ENCODE measurements at regions not wholly inside any gene's neighbourhood (a gene's known extent, or its start where the extent isn't known, plus 50 kb on each side); places are given as distances from the start of the nearest gene placed in this dataset.

- DNase-seq, result no peak
- H2BK15ac ChIP-seq (replicated peaks; ENCODE audit: low read depth), result no peak overlapping the region
- H3K4ac ChIP-seq (ENCODE audit: low read depth, low read length), result no peak overlapping the region
- H3K36me3 ChIP-seq (ENCODE audit: control insufficient read depth, insufficient read depth, low read length), result no peaks in the 10 kb centered on the region
- H2AK5ac ChIP-seq (ENCODE audit: low read length), result no peak overlapping the region
- H3K27me3 ChIP-seq (ENCODE audit: insufficient read depth, low read length, poor library complexity), result no peaks in the 10 kb centered on the region
- H4K8ac ChIP-seq (ENCODE audit: low read depth, low read length), result no peak overlapping the region
- no peak overlapping the region for H3K9ac ChIP-seq (ENCODE audit: low read length)
- no peak overlapping the region for H3K18ac ChIP-seq (ENCODE audit: low read length)
- H4K5ac ChIP-seq (ENCODE audit: low read length), result no peak overlapping the region
- no peaks in the 10 kb centered on the region for H3K79me2 ChIP-seq (ENCODE audit: control insufficient read depth, insufficient read depth, low read length)
- no peak overlapping the region for H3K56ac ChIP-seq (ENCODE audit: low read length)
- H3K23ac ChIP-seq (ENCODE audit: low read length), result no peak overlapping the region
- H3K4me2 ChIP-seq (ENCODE audit: low read length), result no peak overlapping the region
- no peaks in the 10 kb centered on the region for H3K4me1 ChIP-seq (ENCODE audit: control insufficient read depth, low read depth, low read length)
- H3K27ac ChIP-seq (ENCODE audit: low read depth, low read length), result no peak overlapping the region
- H2BK5ac ChIP-seq (ENCODE audit: low read length), result no peak overlapping the region
- no peak overlapping the region for H2BK120ac ChIP-seq (ENCODE audit: low read depth, low read length)
- no CpG with 5 or more reads among the region's 7 CpGs for WGBS (ENCODE audit: extremely low coverage, insufficient coverage, low lambda C conversion rate)
- no peak overlapping the region for H3K4me3 ChIP-seq (ENCODE audit: low read length)
- no peaks in the 10 kb centered on the region for H3K79me1 ChIP-seq (ENCODE audit: low read length)
Measured at GRCh38 chr2:185044323-185044874, 446.1 kb downstream of the ZNF804A start.

DNA sequence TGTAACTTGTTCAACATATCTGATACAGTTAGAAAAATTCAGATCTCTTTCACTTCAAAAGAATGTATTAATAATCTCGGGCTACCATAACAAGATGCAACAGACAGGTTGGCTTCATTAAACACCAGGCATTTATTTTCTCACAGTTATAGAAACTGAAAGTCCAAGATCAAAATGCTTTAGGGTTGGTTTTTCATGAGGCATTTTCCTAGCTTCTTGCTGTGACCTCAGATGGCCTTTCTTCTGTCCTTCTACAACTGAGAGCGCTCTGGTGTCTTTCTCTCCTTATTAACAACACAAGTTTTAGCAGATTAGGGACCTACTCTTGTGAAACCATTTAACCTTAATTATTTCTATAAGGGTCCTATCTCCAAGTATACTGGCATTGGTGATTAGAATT is 452.5 kb downstream of the ZNF804A start:
- Histone ChIP-seq H3K27ac (ENCODE audit: low read depth, low read length) (no peak overlapping the region), H3K4ac (ENCODE audit: low read depth, low read length) (no peak overlapping the region), H2BK5ac (ENCODE audit: low read length) (no peak overlapping the region), H2AK5ac (ENCODE audit: low read length) (no peak overlapping the region), H2BK15ac (replicated peaks; ENCODE audit: low read depth) (no peak overlapping the region), H3K4me2 (ENCODE audit: low read length) (no peak overlapping the region), H3K4me3 (ENCODE audit: low read length) (no peak overlapping the region), H3K27me3 (ENCODE audit: insufficient read depth, low read length, poor library complexity) (no peaks in the 10 kb centered on the region), H3K79me2 (ENCODE audit: control insufficient read depth, insufficient read depth, low read length) (no peaks in the 10 kb centered on the region), H3K18ac (ENCODE audit: low read length) (no peak overlapping the region), H4K8ac (ENCODE audit: low read depth, low read length) (no peak overlapping the region), H4K5ac (ENCODE audit: low read length) (no peak overlapping the region), H3K36me3 (ENCODE audit: control insufficient read depth, insufficient read depth, low read length) (no peaks in the 10 kb centered on the region), H3K9ac (ENCODE audit: low read length) (no peak overlapping the region), H3K56ac (ENCODE audit: low read length) (no peak overlapping the region), H2BK120ac (ENCODE audit: low read depth, low read length) (no peak overlapping the region), H3K23ac (ENCODE audit: low read length) (no peak overlapping the region), H3K79me1 (ENCODE audit: low read length) (no peaks in the 10 kb centered on the region), H3K4me1 (ENCODE audit: control insufficient read depth, low read depth, low read length) (no peaks in the 10 kb centered on the region)
- no CpG with 5 or more reads among the region's 2 CpGs for WGBS (ENCODE audit: extremely low coverage, insufficient coverage, low lambda C conversion rate)
- DNase-seq, result no peak

GRCh38 chr2:185063761-185064160 is 465.4 kb downstream of the ZNF804A start:
- Histone ChIP-seq H3K79me2 (ENCODE audit: control insufficient read depth, insufficient read depth, low read length) (no peaks in the 10 kb centered on the region), H3K4me1 (ENCODE audit: control insufficient read depth, low read depth, low read length) (no peaks in the 10 kb centered on the region), H4K5ac (ENCODE audit: low read length) (no peak overlapping the region), H3K23ac (ENCODE audit: low read length) (no peak overlapping the region), H3K4me2 (ENCODE audit: low read length) (no peak overlapping the region), H3K27me3 (ENCODE audit: insufficient read depth, low read length, poor library complexity) (no peaks in the 10 kb centered on the region), H2BK5ac (ENCODE audit: low read length) (no peak overlapping the region), H3K4ac (ENCODE audit: low read depth, low read length) (no peak overlapping the region), H2BK120ac (ENCODE audit: low read depth, low read length) (no peak overlapping the region), H3K56ac (ENCODE audit: low read length) (no peak overlapping the region), H2BK15ac (replicated peaks; ENCODE audit: low read depth) (no peak overlapping the region), H3K79me1 (ENCODE audit: low read length) (no peaks in the 10 kb centered on the region), H3K27ac (ENCODE audit: low read depth, low read length) (no peak overlapping the region), H3K36me3 (ENCODE audit: control insufficient read depth, insufficient read depth, low read length) (no peaks in the 10 kb centered on the region), H3K18ac (ENCODE audit: low read length) (no peak overlapping the region), H4K8ac (ENCODE audit: low read depth, low read length) (no peak overlapping the region), H2AK5ac (ENCODE audit: low read length) (no peak overlapping the region), H3K9ac (ENCODE audit: low read length) (no peak overlapping the region), H3K4me3 (ENCODE audit: low read length) (no peak overlapping the region)
- WGBS (ENCODE audit: extremely low coverage, insufficient coverage, low lambda C conversion rate), result no CpG with 5 or more reads among the region's 1 CpG
- DNase-seq, result no peak

- Histone ChIP-seq H2BK120ac (ENCODE audit: low read depth, low read length) (no peak overlapping the region), H3K4me2 (ENCODE audit: low read length) (no peak overlapping the region), H3K4ac (ENCODE audit: low read depth, low read length) (no peak overlapping the region), H4K5ac (ENCODE audit: low read length) (no peak overlapping the region), H3K4me3 (ENCODE audit: low read length) (no peak overlapping the region), H2BK15ac (replicated peaks; ENCODE audit: low read depth) (no peak overlapping the region), H4K8ac (ENCODE audit: low read depth, low read length) (no peak overlapping the region), H3K4me1 (ENCODE audit: control insufficient read depth, low read depth, low read length) (no peaks in the 10 kb centered on the region), H3K79me2 (ENCODE audit: control insufficient read depth, insufficient read depth, low read length) (no peaks in the 10 kb centered on the region), H3K79me1 (ENCODE audit: low read length) (no peaks in the 10 kb centered on the region), H3K56ac (ENCODE audit: low read length) (no peak overlapping the region), H2BK5ac (ENCODE audit: low read length) (no peak overlapping the region), H2AK5ac (ENCODE audit: low read length) (no peak overlapping the region), H3K36me3 (ENCODE audit: control insufficient read depth, insufficient read depth, low read length) (no peaks in the 10 kb centered on the region), H3K23ac (ENCODE audit: low read length) (no peak overlapping the region), H3K27me3 (ENCODE audit: insufficient read depth, low read length, poor library complexity) (no peaks in the 10 kb centered on the region), H3K27ac (ENCODE audit: low read depth, low read length) (no peak overlapping the region), H3K18ac (ENCODE audit: low read length) (no peak overlapping the region), H3K9ac (ENCODE audit: low read length) (no peak overlapping the region)
- WGBS (ENCODE audit: extremely low coverage, insufficient coverage, low lambda C conversion rate), result no CpG with 5 or more reads among the region's 1 CpG
- DNase-seq, result no peak
Measured at GRCh38 chr2:185066128-185066527, 467.8 kb downstream of the ZNF804A start.

DNA sequence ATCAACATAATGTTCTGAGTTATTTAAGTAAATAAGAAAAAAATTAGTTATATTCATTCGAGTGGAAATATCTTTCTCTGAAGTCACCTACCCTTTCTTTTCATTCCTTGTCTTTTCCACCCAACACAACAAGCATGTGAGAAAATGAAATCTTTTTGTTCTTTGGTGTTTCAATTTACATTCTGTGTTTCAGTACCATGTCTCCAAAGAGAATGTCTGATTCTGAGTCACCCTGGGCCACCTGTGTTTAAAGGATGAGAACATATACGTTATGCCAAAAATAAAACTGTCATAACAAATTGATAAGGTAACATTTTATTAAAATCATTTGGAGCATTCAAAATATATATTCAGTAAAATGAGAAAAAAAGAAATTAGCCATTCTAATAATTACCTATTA is 470.8 kb downstream of the ZNF804A start:
- H3K4me1 ChIP-seq (ENCODE audit: control insufficient read depth, low read depth, low read length), result no peaks in the 10 kb centered on the region
- H3K56ac ChIP-seq (ENCODE audit: low read length), result no peak overlapping the region
- H3K23ac ChIP-seq (ENCODE audit: low read length), result no peak overlapping the region
- H3K18ac ChIP-seq (ENCODE audit: low read length), result no peak overlapping the region
- H4K8ac ChIP-seq (ENCODE audit: low read depth, low read length), result no peak overlapping the region
- no peak overlapping the region for H3K4ac ChIP-seq (ENCODE audit: low read depth, low read length)
- no peak overlapping the region for H4K5ac ChIP-seq (ENCODE audit: low read length)
- no peak overlapping the region for H2BK15ac ChIP-seq (replicated peaks; ENCODE audit: low read depth)
- H2AK5ac ChIP-seq (ENCODE audit: low read length), result no peak overlapping the region
- DNase-seq, result no peak
- H2BK120ac ChIP-seq (ENCODE audit: low read depth, low read length), result no peak overlapping the region
- H3K36me3 ChIP-seq (ENCODE audit: control insufficient read depth, insufficient read depth, low read length), result no peaks in the 10 kb centered on the region
- H3K79me2 ChIP-seq (ENCODE audit: control insufficient read depth, insufficient read depth, low read length), result no peaks in the 10 kb centered on the region
- H2BK5ac ChIP-seq (ENCODE audit: low read length), result no peak overlapping the region
- no peaks in the 10 kb centered on the region for H3K79me1 ChIP-seq (ENCODE audit: low read length)
- no peak overlapping the region for H3K4me3 ChIP-seq (ENCODE audit: low read length)
- no peak overlapping the region for H3K4me2 ChIP-seq (ENCODE audit: low read length)
- H3K27me3 ChIP-seq (ENCODE audit: insufficient read depth, low read length, poor library complexity), result no peaks in the 10 kb centered on the region
- no CpG with 5 or more reads among the region's 2 CpGs for WGBS (ENCODE audit: extremely low coverage, insufficient coverage, low lambda C conversion rate)
- H3K9ac ChIP-seq (ENCODE audit: low read length), result no peak overlapping the region
- H3K27ac ChIP-seq (ENCODE audit: low read depth, low read length), result no peak overlapping the region

DNA sequence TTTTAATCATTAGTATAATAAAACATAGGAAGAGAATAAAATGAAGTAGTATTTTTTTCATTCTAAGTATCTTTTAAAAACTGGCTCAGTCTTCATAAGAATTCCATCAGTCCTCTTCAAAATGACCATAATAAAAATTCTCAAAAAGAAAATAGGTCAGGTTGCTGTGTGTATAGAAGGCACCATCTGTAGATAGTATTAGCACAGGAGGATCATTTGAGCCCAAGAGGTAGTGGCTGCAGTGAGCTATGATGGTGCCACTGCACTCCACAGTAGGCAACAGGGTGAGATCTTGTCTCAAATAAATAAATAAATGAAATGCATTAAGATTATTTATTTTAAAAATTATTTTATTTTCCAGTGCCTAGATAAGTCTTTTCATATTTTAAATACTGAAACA is 475.8 kb downstream of the ZNF804A start:
- Histone ChIP-seq H3K27me3 (ENCODE audit: insufficient read depth, low read length, poor library complexity) (no peaks in the 10 kb centered on the region), H2BK15ac (replicated peaks; ENCODE audit: low read depth) (no peak overlapping the region), H4K5ac (ENCODE audit: low read length) (no peak overlapping the region), H3K4ac (ENCODE audit: low read depth, low read length) (no peak overlapping the region), H3K4me2 (ENCODE audit: low read length) (no peak overlapping the region), H3K79me2 (ENCODE audit: control insufficient read depth, insufficient read depth, low read length) (no peaks in the 10 kb centered on the region), H3K4me3 (ENCODE audit: low read length) (no peak overlapping the region), H2BK120ac (ENCODE audit: low read depth, low read length) (no peak overlapping the region), H3K36me3 (ENCODE audit: control insufficient read depth, insufficient read depth, low read length) (no peaks in the 10 kb centered on the region), H3K9ac (ENCODE audit: low read length) (no peak overlapping the region), H3K56ac (ENCODE audit: low read length) (no peak overlapping the region), H3K79me1 (ENCODE audit: low read length) (no peaks in the 10 kb centered on the region), H3K4me1 (ENCODE audit: control insufficient read depth, low read depth, low read length) (no peaks in the 10 kb centered on the region), H2AK5ac (ENCODE audit: low read length) (no peak overlapping the region), H3K23ac (ENCODE audit: low read length) (no peak overlapping the region), H2BK5ac (ENCODE audit: low read length) (no peak overlapping the region), H3K18ac (ENCODE audit: low read length) (no peak overlapping the region), H4K8ac (ENCODE audit: low read depth, low read length) (no peak overlapping the region), H3K27ac (ENCODE audit: low read depth, low read length) (no peak overlapping the region)
- DNase-seq, result no peak
